Endodermal cell (in vitro differentiated cells): ENCODE measurements at regions not wholly inside any gene's neighbourhood (a gene's known extent, or its start where the extent isn't known, plus 50 kb on each side); places are given as distances from the start of the nearest gene placed in this dataset.
"Not testable (repeated sequence)": the region's sequence is repeated elsewhere in the genome, so short reads cannot be mapped to it uniquely, and the experiment has no call there.

Experiments used
- DNase-seq: peaks from one replicate; pipeline ENCODE4 v3.0.0-alpha.2; 2017
- H3K27ac ChIP-seq: 2 replicates; pipeline ENCODE4 v1.5.1; 2013; ENCODE audit warnings: mild to moderate bottlenecking, low read depth, low read length, moderate library complexity
- H3K27me3 ChIP-seq: 2 replicates; pipeline ENCODE4 v1.6.1; 2013; ENCODE audit warnings: mild to moderate bottlenecking, low read length, moderate library complexity; ENCODE audit not compliant: insufficient read depth, control insufficient read depth, poor library complexity, severe bottlenecking
- H3K36me3 ChIP-seq: 2 replicates; pipeline ENCODE4 v1.7.0; 2013; ENCODE audit warnings: mild to moderate bottlenecking, low read length, moderate library complexity; ENCODE audit not compliant: control insufficient read depth, insufficient read depth
- H3K4me1 ChIP-seq: one replicate; pipeline ENCODE4 v1.7.0; 2013; ENCODE audit warnings: low read length; ENCODE audit not compliant: control insufficient read depth, insufficient read depth
- H3K4me3 ChIP-seq: 2 replicates; pipeline ENCODE4 v1.5.1; 2013; ENCODE audit warnings: mild to moderate bottlenecking, low read length, moderate library complexity
- H3K9ac ChIP-seq: 2 replicates; pipeline ENCODE4 v1.6.1; 2013; ENCODE audit warnings: mild to moderate bottlenecking, low read length, moderate library complexity; ENCODE audit not compliant: poor library complexity, severe bottlenecking; ENCODE audit errors: extremely low read depth
- H3K9me3 ChIP-seq: 2 replicates; pipeline ENCODE4 v1.6.1; 2013; ENCODE audit warnings: mild to moderate bottlenecking, low read length, moderate library complexity; ENCODE audit not compliant: control insufficient read depth
- H3K27ac Mint-ChIP-seq: 2 replicates; pipeline ENCODE4 v1.8.0; 2020; ENCODE audit warnings: mixed read lengths
- H3K27me3 Mint-ChIP-seq: 2 replicates; pipeline ENCODE4 v1.8.0; 2021; ENCODE audit warnings: mild to moderate bottlenecking, mixed read lengths; ENCODE audit not compliant: insufficient read depth
- H3K36me3 Mint-ChIP-seq: 2 replicates; pipeline ENCODE4 v1.8.0; 2020; ENCODE audit warnings: low read depth, mixed read lengths
- H3K4me1 Mint-ChIP-seq: 2 replicates; pipeline ENCODE4 v1.8.0; 2020; ENCODE audit warnings: mixed read lengths
- H3K4me3 Mint-ChIP-seq: 2 replicates; pipeline ENCODE4 v1.8.0; 2020; ENCODE audit warnings: mild to moderate bottlenecking, moderate library complexity, mixed read lengths
- H3K9me3 Mint-ChIP-seq: 2 replicates; pipeline ENCODE4 v1.8.0; 2020; ENCODE audit warnings: mild to moderate bottlenecking, mixed read lengths
- WGBS, 2 experiments: methylation state at CpG; one replicate each; pipeline versions ENCODE4 v1.1.5 to v1.1.7; 2013; ENCODE audit warnings: missing lambda C conversion rate in 2 of 2, mixed read lengths in 1 of 2; ENCODE audit not compliant: insufficient coverage in 1 of 2, insufficient read length in 1 of 2; 5-methylcytosine and 5-hydroxymethylcytosine counted together
- TF ChIP-seq, protein P1 (sequence below): fragments of 200-600 bp; sonication (generic); conservative IDR thresholded peaks from 2 replicates; pipeline ENCODE4 v1.5.0; 2021; ENCODE audit warnings: antibody characterized with exemption, mild to moderate bottlenecking

DNA sequence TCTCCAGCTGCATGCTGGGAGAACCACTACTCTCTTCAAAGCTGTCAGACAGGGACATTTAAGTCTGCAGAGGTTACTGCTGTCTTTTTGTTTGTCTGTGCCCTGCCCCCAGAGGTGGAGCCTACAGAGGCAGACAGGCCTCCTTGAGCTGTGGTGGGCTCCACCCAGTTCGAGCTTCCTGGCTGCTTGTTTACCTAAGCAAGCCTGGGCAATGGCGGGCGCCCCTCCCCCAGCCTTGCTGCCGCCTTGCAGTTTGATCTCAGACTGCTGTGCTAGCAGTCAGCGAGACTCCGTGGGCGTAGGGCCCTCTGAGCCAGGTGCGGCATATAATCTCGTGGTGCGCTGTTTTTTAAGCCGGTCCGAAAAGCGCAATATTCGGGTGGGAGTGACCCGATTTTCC lies 215.0 kb downstream of the STIM2 start:
- H3K27me3 ChIP-seq, H3K9ac ChIP-seq, H3K4me3 ChIP-seq, H3K36me3 Mint-ChIP-seq, H3K4me1 ChIP-seq, H3K9me3 ChIP-seq, H3K27me3 Mint-ChIP-seq, H3K36me3 ChIP-seq, H3K9me3 Mint-ChIP-seq, H3K4me1 Mint-ChIP-seq, H3K27ac ChIP-seq: not testable (repeated sequence)
- peak overlapping the region; percentile 76 for H3K27ac Mint-ChIP-seq
- 76% methylated on average over 15 of the region's 15 CpGs; no CpG with 5 or more reads in 1 of the 2 experiments for WGBS, 2 experiments
- peak overlapping the region; percentile 34 for H3K4me3 Mint-ChIP-seq
- peak; percentile 73 for DNase-seq

- Histone ChIP-seq H3K27me3 (peaks cover 5% of the 10 kb centered on the region), H3K36me3 (no peaks in the 10 kb centered on the region), H3K9me3 (no peaks in the 10 kb centered on the region), H3K27ac (no peak overlapping the region), H3K4me3 (no peak overlapping the region), H3K4me1 (no peaks in the 10 kb centered on the region), H3K9ac (no peak overlapping the region)
- Mint-ChIP-seq H3K9me3 (peaks cover 4% of the 10 kb centered on the region), H3K27ac (no peak overlapping the region), H3K27me3 (peaks cover 21% of the 10 kb centered on the region), H3K4me3 (no peak overlapping the region), H3K4me1 (peaks cover 6% of the 10 kb centered on the region), H3K36me3 (peaks cover 4% of the 10 kb centered on the region)
- TF ChIP-seq, protein P1, sequence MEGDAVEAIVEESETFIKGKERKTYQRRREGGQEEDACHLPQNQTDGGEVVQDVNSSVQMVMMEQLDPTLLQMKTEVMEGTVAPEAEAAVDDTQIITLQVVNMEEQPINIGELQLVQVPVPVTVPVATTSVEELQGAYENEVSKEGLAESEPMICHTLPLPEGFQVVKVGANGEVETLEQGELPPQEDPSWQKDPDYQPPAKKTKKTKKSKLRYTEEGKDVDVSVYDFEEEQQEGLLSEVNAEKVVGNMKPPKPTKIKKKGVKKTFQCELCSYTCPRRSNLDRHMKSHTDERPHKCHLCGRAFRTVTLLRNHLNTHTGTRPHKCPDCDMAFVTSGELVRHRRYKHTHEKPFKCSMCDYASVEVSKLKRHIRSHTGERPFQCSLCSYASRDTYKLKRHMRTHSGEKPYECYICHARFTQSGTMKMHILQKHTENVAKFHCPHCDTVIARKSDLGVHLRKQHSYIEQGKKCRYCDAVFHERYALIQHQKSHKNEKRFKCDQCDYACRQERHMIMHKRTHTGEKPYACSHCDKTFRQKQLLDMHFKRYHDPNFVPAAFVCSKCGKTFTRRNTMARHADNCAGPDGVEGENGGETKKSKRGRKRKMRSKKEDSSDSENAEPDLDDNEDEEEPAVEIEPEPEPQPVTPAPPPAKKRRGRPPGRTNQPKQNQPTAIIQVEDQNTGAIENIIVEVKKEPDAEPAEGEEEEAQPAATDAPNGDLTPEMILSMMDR: no peak
- 53 to 61% methylated on average over 4 of the region's 4 CpGs for WGBS, 2 experiments
- DNase-seq: no peak
Observed at GRCh38 chr4:27078934-27079455, 218.4 kb downstream of the STIM2 start.

- H3K27me3 Mint-ChIP-seq: peaks cover 38% of the 10 kb centered on the region
Observed at GRCh38 chr4:27081675-27082586, 221.3 kb downstream of the STIM2 start.

More at GRCh38 chr4:27081675-27082586, 221.3 kb downstream of the STIM2 start:
- H3K36me3 ChIP-seq: no peaks in the 10 kb centered on the region
- no peak overlapping the region for H3K4me3 ChIP-seq
- peaks cover 29% of the 10 kb centered on the region for H3K27me3 ChIP-seq
- no peaks in the 10 kb centered on the region for H3K9me3 Mint-ChIP-seq
- H3K27ac ChIP-seq: no peak overlapping the region
- TF ChIP-seq, protein P1: no peak
- no peak overlapping the region for H3K4me3 Mint-ChIP-seq
- H3K4me1 ChIP-seq: no peaks in the 10 kb centered on the region
- H3K27ac Mint-ChIP-seq: no peak overlapping the region
- H3K9me3 ChIP-seq: no peaks in the 10 kb centered on the region
- H3K9ac ChIP-seq: no peak overlapping the region
- H3K4me1 Mint-ChIP-seq: peaks cover 17% of the 10 kb centered on the region
- DNase-seq: peak; percentile 13
- no peaks in the 10 kb centered on the region for H3K36me3 Mint-ChIP-seq
- WGBS, 2 experiments: 91 to 92% methylated on average over 5 of the region's 6 CpGs
